GM19455 (cell line): ENCODE measurements at regions not wholly inside any gene's neighbourhood (a gene's known extent, or its start where the extent isn't known, plus 50 kb on each side); places are given as distances from the start of the nearest gene placed in this dataset.
"Not testable (repeated sequence)": the region's sequence is repeated elsewhere in the genome, so short reads cannot be mapped to it uniquely, and the experiment has no call there.

ENCODE experiments used
- ATAC-seq: cut with Tn5 transposase; IDR thresholded peaks from one replicate; pipeline ENCODE4 v1.9.1; 2021; ENCODE audit not compliant: unreplicated experiment

GRCh38 chr4:59583845-59584568, 1616.1 kb upstream of the ADGRL3 start:
- no peak for ATAC-seq

- ATAC-seq = no peak
Observed at GRCh38 chr4:59597536-59598329, 1602.4 kb upstream of the ADGRL3 start.

DNA sequence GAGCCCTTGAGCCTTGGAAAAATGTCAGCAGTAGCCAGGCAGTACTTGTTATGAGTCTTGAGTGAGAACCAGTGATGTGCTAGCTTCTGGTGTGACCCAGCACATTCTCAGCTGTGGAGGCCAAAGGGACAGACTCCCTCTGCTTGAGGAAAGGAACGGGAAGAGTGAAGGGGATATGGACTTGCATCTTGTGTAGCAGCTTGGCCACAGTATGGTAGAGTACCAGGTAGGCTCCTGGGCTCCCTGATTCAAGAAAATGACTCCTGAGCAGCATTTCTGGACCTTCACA, 1601.9 kb upstream of the ADGRL3 start:
- ATAC-seq = no peak

DNA sequence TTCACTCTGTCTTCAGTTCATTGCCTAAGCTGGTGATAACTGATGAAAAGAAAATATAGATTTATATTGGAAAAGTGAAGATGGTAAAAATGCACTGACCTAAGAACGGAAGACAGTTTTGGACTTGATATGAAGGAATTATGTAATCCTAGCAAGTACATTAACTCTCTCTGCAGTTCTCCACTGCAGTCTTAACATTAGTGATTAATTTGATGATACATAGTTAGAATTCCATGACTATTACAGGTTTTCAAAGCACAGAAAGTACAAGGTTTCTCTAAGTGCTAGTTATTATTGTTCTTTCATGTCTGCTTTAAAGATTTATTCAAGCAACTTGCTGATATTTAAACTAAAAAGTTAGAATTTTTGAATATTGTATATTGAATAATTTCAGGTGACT, 1591.7 kb upstream of the ADGRL3 start:
- ATAC-seq = no peak

DNA sequence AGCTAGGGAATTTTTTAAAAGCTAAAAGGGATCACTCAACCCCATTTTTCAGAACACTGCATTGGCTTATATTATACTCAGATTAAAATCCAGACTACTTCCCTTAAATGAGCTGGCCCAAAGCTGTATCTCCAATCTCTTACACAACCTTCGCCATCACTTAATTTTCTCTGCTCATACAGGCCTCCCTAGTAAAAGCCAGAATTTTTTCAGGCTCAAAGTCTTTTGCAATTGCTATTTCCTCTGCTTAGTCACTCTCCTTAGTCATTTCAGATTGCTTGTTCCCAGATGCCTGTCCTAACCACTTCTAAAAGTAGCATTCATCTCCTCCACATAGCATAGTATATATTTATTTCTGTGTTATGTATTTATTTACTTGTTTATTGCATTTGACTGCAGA, 1587.9 kb upstream of the ADGRL3 start:
- ATAC-seq = no peak

GRCh38 chr4:59615316-59615715, 1584.8 kb upstream of the ADGRL3 start:
- no peak for ATAC-seq

DNA sequence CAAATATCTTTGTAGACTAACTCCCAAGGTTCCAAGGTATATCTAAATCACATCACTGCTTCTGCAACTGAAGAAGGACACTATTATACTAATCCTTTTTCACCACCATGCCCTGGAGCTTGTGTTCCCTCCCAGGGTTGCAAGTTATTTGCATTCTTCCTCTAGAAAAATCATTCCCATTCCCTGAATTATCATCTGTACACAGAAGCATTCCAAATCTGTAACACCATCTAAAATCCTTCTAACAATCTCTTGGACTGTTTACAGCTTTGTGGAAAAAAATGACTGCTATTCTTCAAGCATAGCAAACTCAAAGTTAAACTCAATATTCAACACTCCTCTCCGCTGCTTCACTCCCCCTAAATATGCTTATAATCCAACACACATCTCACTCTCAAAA, 1570.8 kb upstream of the ADGRL3 start:
- no peak for ATAC-seq

DNA sequence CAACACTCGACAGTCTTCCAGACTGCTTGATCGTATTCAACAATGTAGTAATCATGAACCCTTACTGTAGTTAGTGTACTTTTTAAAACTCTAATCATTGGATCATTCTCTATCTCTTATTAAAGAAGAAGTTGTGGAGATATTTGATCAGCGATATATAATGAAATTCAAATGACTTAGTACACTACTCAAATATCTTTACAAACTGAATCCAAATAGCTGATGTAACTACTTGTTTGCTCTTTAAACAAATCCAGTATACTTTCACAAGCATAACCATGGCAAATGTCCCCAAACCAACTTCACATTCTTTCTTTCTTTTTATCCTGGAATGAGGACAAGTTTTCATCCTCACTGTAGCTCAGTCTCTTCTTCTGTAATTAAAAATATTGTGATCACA, 1569.9 kb upstream of the ADGRL3 start:
- ATAC-seq = no peak

DNA sequence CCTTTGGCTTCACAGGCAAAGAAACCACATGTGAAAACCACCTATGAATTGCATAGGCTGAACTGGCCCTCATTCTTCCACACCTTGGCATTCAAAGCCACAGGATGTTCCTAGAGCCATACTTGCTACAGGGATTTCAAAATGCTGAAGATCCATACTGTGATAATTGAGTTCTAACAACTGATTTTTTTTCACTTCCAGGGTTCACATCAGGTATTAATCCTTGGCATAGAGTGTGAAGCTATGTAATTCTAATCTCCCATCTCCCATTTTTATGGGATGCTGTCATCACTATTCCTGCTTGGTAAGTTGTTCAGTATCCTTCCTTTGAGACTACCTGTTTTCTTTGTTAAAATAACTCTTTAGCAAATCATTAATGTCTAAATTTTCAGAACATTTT, 1569.2 kb upstream of the ADGRL3 start:
- no peak for ATAC-seq

- no peak for ATAC-seq
Observed at GRCh38 chr4:59637596-59637995, 1562.5 kb upstream of the ADGRL3 start.

DNA sequence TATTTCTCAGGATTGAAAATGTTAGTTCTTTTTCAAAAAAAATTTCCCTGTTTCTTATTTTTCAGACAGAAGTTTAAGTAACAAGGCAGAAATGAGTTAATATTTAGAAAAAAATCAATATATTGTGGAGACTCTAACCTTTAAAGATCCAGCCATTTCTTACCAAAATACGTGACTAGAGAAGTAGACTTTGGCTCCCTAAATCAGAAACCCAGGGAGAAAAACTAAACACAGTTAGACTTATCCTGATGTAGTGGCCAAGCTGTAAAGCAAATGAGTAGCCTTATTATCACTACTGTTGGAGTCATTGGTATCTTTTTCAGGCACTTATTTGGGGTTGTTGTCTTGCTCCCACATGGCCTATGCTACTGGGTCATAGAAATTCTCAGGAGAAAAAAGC, 1556.4 kb upstream of the ADGRL3 start:
- ATAC-seq = no peak

DNA sequence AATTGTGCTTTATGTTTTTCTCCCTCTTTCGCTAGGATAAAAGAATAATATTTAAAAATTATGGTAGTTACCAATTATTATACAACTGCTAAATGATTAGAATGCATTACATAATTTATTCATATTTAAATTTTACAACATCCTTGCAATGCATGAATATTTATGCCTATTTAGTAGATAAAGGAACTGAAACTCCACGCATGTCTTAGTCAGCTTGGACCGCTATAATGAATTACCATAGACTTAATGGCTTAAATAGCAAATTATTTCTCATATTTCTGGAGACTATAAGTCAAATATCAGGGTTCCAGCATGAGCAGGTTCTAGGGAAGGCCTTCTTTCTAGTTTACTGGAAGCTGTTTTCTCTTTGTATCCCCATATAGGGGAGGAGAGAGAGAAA, 1555.4 kb upstream of the ADGRL3 start:
- no peak for ATAC-seq

DNA sequence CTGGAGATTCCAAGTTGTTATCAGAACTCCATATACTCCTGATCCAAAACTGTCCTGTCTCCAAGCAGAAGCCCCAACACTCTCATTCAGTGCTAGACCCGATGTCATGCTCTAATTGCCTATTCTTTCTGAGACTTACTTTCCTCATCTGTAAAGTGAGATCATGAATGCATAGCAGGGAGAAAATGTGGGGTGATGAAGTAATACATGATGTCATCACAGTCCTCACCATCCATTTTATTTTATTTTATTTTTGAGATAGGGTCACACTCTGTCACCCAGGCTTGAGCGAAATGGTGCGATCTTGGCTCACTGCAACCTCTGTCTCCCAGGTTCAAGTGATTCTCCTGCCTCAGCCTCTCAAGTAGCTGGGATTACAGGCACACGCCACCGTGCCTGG, 1554.0 kb upstream of the ADGRL3 start:
- no peak for ATAC-seq

DNA sequence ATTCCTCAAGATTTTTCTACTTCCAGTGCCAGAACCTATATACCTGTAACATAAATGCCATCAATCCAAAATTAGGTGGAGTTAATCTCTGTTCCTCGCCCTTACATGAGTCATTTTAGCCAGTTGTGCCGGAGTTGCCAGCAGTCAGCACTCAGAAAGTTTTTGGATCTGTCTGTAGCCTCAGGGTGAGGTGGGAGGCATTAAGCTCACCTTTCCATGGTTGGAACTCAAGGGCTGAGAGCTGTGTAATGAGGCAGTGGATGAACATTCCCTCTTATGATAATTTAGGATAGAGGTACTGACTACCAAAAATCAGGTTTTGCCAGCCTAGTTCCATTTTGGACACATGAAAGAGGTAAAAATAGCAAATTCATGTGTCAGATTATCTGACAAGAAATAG, 1553.1 kb upstream of the ADGRL3 start:
- ATAC-seq = no peak

DNA sequence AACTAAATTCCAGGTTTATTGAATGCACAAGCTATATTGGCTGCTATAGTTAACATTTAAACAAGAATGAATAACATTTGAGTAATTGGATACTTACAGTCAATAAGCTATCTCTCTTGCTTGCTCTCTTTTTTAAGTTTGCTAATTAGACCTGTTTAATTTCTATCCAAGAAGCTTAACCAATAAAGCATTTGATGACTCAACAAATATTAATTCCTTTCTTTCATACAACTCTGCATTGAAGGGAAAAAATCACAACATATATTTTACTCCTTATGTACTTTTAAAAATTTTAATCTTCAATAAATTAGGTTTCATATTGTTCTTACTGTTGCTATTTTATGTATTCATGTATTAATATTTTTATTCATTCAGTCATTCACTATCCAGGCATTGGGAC, 1552.6 kb upstream of the ADGRL3 start:
- no peak for ATAC-seq

DNA sequence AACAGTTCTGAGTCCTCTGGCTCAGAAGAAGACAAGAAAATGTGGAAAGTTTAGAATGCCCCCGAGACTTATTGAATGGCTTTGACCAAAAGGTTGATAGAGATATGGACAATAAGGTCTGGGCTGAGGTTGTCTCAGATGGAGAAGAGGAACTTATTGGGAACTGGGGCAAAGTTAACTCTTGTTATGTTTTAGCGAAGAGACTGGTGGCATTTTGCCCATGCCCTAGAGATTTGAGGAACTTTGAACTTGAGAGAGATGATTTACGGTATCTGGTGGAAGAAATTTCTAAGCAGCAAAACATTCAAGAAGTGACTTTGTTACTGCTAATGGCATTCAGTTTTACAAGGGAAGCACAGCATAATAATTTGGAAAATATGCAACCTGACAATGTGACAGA, 1549.3 kb upstream of the ADGRL3 start:
- ATAC-seq = no peak

GRCh38 chr4:59655996-59656395, 1544.1 kb upstream of the ADGRL3 start:
- no peak for ATAC-seq

DNA sequence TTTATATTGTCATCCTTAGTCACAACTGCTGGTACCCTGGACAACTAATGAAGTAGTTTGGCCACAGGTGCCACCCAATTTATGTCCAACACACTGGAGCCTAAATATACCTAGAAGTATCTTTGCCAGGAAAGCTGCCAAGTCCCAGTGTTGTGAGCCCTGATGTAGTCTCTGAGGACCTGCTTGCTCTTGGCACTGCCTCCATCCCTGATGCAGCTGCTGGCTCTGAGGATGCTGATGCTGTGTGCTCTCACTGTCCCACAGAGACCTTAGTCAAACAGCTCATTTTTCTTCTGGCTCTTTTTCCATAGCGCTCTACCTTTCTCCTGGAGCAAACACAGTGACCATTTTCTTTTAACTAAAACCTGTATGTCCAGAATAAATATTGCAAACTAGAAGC, 1535.4 kb upstream of the ADGRL3 start:
- ATAC-seq = no peak

DNA sequence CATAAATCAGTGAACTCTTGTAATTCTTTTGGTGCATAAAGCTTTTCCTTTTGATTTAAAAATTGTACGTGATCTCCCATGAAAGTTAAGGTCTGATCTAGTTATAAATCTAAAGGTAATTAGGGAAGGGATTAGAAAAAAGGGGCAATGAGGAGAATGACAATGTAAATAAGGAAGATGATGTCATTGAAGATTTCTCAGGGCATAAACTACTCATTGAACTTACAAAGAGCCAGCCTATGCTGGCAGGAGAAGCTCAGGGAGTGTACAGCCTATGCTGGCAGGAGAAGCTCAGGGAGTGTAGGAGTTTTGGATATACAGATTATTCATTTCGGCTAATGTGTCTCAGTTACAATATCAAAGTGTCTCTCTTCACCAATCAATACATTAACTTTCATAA, 1533.5 kb upstream of the ADGRL3 start:
- ATAC-seq = no peak

GRCh38 chr4:59671037-59671436, 1529.1 kb upstream of the ADGRL3 start:
- no peak for ATAC-seq

- no peak for ATAC-seq
Observed at GRCh38 chr4:59676389-59676788, 1523.7 kb upstream of the ADGRL3 start.

DNA sequence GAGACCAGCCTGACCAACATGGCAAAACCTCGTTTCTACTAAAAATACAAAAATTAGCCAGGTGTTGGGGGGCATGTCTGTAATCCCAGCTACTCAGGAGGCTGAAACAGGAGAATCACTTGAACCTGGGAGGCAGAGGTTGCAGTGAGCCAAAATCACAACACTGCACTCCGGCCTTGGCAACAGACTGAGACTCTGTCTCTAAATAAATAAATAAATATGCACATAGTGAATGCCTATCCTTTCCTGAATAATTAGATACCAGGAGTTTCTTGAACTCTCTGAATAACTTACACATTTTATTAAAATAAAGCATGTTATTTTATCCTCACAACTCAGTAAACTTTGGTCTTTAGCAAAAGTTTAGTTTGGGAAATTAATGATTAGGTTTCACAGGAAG, 1523.1 kb upstream of the ADGRL3 start:
- ATAC-seq = not testable (repeated sequence)

DNA sequence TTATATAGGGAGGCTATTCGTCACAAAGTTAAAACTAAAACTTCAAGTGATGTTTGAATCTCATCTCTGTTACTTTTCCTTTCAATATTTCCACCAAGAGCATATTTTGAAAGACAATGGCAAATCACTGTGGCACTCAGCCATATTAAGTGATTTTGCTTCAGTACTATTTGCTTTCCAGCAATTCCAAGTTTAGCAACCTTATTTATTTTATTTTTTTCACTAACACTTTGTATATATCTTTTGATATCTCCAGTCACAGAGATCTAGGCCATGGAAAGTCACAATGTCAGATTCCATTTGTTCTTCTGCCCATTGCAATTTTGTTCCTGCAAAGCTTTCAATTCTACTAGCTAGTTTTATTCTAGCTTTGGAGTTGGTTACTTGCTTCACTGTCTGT, 1514.5 kb upstream of the ADGRL3 start:
- no peak for ATAC-seq
